ENCODE measurements at regions not wholly inside any gene's neighbourhood (a gene's known extent, or its start where the extent isn't known, plus 50 kb on each side); places are given as distances from the start of the nearest gene placed in this dataset.
"Not testable (repeated sequence)": the region's sequence is repeated elsewhere in the genome, so short reads cannot be mapped to it uniquely, and the experiment has no call there.

GRCh38 chr3:80675790-80676189 is 908.0 kb upstream of the ROBO1 start:
- no peak for DNase-seq (ENCODE audit: low read depth in 2 of 3, low spot score in 2 of 3)

GRCh38 chr3:80668600-80669294 is 900.9 kb upstream of the ROBO1 start:
- DNase-seq (ENCODE audit: low read depth in 2 of 3, low spot score in 2 of 3), result no peak

- no peak for DNase-seq (ENCODE audit: low read depth in 2 of 3, low spot score in 2 of 3)
These were observed 900.3 kb upstream of the ROBO1 start for GRCh38 chr3:80668100-80668499.

- DNase-seq (ENCODE audit: low read depth in 2 of 3, low spot score in 2 of 3), result no peak
These were observed 895.6 kb upstream of the ROBO1 start for GRCh38 chr3:80663426-80663825.

DNA sequence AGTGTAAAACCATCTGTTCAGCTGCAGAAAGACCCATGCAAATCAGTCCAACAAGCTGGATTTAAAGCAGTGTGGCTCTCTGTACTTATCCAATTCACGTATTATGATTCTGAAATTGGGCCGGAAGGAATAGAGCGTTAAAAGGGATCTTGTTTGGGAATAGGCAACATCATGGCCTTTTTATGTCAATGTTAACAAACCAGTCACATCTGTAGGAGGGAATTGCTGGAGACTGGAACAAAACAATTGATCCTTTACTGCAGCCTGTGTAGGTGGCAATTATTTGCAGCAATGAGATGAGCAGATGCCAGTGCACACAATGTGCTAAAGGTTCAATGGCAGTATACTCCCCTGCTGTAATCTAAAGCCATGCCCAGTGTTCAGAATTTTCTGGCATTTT is 887.4 kb upstream of the ROBO1 start:
- DNase-seq (ENCODE audit: low read depth in 2 of 3, low spot score in 2 of 3), result no peak

GRCh38 chr3:80649170-80649569 is 881.4 kb upstream of the ROBO1 start:
- no peak for DNase-seq (ENCODE audit: low read depth in 2 of 3, low spot score in 2 of 3)

DNA sequence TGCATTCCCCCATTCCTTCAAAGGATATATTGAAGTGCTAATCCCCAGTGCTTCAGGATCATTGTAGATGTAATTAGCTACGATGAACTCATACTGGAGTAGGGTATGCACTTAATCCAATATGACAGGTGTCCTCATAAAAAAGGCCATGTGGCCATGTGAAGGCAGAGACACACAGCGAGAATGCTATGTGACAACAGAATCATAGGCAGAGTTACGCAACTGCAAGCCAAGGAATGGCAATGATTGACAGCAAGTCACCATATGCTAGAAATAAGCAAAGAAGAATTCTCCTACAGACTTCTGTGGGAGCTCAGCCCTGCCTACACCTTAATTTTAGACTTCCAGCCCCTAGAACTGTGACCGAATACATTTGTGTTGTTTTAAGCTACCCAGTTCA is 875.6 kb upstream of the ROBO1 start:
- DNase-seq (ENCODE audit: low read depth in 2 of 3, low spot score in 2 of 3), result no peak

DNA sequence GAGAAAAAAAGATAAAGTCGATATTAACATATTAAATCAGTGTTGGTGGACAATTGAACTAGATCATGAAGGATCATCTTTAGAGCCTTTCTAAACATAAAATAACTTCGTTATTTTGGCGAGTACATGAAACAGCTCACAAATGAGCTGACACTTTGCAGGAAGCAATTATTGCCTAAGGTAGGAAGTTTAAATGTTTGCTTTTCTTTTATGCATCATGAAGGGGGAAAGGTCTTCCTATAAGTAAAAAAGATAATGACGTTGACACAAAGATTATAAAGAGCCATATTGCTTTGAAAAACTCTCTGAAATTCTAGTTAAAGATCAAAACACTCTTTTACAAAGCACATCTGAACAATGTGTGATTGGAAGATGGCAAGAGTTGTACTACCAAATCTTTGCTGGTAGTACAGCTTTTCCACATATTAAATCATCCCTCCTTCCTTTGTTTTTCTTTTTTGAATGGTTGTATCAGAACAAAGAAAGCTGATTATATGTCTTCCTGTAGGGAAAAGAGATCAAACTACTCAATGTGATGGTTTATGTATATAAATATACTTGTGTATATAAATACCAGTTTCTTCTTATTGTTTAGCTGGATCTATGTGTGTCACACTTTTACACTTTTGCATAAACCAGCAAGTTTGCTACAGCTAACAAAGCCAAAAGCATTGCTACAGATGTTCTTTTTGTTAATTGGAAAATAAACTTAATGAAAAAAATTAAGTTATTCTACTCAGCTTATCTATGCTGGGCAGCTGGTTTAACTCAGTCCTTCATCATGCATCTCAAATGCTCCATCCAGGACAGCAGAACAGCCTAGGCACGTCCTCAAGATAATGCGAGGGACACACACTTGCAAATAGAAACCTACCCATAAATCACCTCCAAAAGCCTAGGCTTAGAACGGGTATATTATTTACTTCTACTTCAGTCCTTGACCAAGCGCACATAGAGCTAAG is 850.8 kb upstream of the ROBO1 start:
- no peak for DNase-seq (ENCODE audit: low read depth in 2 of 3, low spot score in 2 of 3)

- DNase-seq (ENCODE audit: low read depth in 2 of 3, low spot score in 2 of 3), result no peak
These were observed 844.6 kb upstream of the ROBO1 start for GRCh38 chr3:80612366-80612765.

GRCh38 chr3:80608072-80608471 is 840.3 kb upstream of the ROBO1 start:
- DNase-seq (ENCODE audit: low read depth in 2 of 3, low spot score in 2 of 3), result not testable (repeated sequence)

DNA sequence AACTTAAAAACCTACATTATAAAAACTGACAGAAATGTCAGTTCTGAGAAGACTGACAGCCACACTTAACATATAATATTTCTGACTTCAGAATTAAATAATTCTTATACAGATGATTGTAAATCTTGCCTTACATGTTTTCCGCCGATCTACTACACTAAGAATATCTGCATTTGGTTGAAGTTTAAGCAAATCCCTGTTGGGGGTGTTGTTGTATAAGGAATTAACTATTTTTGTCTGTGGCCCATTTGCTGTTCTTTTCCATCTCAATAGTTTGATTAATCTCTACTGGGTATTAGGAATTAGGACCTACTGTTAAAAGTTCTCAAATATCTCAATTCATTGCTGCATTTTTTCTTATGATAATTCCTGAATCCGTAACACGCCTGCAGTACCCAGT is 838.3 kb upstream of the ROBO1 start:
- no peak for DNase-seq (ENCODE audit: low read depth in 2 of 3, low spot score in 2 of 3)

- no peak for DNase-seq (ENCODE audit: low read depth in 2 of 3, low spot score in 2 of 3)
These were observed 833.7 kb upstream of the ROBO1 start for GRCh38 chr3:80601479-80601878.

GRCh38 chr3:80592792-80593191 is 825.0 kb upstream of the ROBO1 start:
- no peak for DNase-seq (ENCODE audit: low read depth in 2 of 3, low spot score in 2 of 3)

GRCh38 chr3:80586338-80586737 is 818.5 kb upstream of the ROBO1 start:
- DNase-seq (ENCODE audit: low read depth in 2 of 3, low spot score in 2 of 3), result no peak

DNA sequence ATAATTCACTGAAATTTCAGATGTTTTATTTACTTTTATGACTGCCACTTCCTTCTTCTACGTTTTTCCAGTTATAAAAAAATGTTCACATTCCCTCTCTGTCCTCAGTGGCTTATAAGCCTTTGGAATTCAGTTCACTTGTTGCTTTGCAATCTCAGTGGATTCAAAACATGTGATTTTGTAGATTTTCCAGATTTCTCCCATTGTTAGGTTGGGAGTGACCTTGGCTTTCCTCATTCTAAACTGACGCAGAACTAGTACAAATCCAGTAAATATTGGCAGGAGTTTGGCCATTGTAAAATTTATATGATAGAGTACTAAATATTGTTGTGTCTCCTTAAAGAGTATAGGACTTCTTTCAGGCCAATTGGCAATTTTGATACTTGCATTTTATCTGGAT is 812.3 kb upstream of the ROBO1 start:
- DNase-seq (ENCODE audit: low read depth in 2 of 3, low spot score in 2 of 3), result no peak

DNA sequence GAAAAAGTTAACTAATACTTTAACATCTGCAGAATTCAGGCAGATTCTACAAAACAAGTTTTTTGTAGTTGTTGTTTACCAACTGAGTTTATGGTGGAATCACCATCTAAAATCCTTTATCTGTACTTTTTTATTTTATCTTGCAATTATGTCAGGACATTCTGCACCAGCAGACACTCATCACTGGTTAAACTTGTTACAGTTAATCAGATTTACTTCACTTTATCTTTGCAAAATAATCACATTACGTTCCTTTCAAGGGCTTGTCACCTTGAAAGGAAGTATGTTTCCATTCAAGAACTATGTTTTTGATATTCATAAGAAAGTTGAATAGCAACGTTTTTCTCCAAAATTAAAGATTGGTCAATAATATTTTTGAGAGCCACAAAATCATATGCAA is 796.6 kb upstream of the ROBO1 start:
- no peak for DNase-seq (ENCODE audit: low read depth in 2 of 3, low spot score in 2 of 3)

DNA sequence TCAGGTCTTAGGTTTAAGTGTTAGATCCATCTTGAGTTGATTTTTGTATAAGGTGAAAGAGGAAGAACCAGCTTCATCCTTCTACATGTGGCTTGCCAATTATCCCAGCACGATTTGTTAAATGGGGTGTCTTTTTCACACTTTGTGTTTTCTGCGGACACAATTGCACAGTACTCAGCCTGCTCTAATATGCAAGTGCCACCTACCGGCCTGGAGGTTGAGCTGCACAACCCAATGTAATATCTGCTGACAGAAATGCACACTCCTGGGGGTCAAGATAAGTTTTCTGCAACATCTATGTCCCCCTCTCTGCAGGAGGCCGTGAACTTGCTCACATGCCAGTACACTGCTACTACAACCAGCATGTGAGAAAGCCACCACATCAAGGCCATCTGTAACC is 791.9 kb upstream of the ROBO1 start:
- DNase-seq (ENCODE audit: low read depth in 2 of 3, low spot score in 2 of 3), result no peak

GRCh38 chr3:80556763-80557162 is 789.0 kb upstream of the ROBO1 start:
- DNase-seq (ENCODE audit: low read depth in 2 of 3, low spot score in 2 of 3), result no peak

GRCh38 chr3:80554304-80554703 is 786.5 kb upstream of the ROBO1 start:
- no peak for DNase-seq (ENCODE audit: low read depth in 2 of 3, low spot score in 2 of 3)

DNA sequence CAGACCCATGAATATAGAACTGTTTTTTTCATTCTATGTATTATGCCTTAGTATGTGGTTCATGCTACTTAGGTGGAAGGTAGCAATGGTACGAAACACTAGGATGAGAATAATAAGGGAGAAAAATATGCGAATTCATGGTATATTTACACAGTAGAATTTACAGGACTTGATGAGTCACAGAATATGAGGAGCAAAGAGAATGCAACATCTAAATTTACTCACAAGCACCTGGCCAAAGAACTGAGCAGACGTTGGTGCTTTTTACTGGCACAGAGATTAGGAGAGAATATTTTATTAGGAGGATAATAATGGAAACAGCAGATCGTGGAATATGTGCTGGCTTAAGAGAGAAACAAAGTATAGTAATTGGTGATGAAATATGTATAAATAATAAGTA is 785.4 kb upstream of the ROBO1 start:
- DNase-seq (ENCODE audit: low read depth in 2 of 3, low spot score in 2 of 3), result no peak

- DNase-seq (ENCODE audit: low read depth in 2 of 3, low spot score in 2 of 3), result no peak
These were observed 782.4 kb upstream of the ROBO1 start for GRCh38 chr3:80550174-80550573.

GRCh38 chr3:80549173-80549572 is 781.4 kb upstream of the ROBO1 start:
- no peak for DNase-seq (ENCODE audit: low read depth in 2 of 3, low spot score in 2 of 3)

Measured in hematopoietic multipotent progenitor cell (in vitro differentiated cells).